ENCODE measurements at regions not wholly inside any gene's neighbourhood (a gene's known extent, or its start where the extent isn't known, plus 50 kb on each side); places are given as distances from the start of the nearest gene placed in this dataset.
"Not testable (repeated sequence)": the region's sequence is repeated elsewhere in the genome, so short reads cannot be mapped to it uniquely, and the experiment has no call there.

DNA sequence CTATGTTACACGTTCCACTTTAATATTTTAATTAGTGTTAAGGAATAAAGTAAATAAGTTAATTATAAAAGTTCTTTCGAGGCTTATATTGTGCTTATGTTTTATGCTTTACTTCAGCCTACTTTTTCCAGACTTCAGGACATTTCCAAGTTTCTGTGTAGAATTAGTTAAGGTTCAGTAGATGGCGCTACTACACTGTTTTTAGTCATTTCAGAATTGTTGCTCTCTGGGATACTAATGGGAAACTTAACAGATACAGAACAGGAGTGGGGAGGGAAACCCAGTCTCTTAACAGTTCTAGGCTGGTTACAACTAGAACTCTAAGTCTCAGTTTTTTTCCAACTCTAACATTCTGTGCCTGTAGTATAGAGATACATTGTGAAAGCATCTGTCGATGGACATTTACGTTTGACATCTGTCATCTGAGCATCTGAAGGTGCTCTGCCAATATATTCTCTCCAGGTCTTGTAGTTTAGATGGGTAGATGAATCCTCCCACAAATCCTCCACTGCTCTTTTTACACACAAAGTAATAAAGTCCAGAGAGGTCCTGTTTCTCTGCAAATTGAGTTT, 56.8 kb upstream of the FAM171A1 start:
- DNase-seq, result peak; percentile 46

DNA sequence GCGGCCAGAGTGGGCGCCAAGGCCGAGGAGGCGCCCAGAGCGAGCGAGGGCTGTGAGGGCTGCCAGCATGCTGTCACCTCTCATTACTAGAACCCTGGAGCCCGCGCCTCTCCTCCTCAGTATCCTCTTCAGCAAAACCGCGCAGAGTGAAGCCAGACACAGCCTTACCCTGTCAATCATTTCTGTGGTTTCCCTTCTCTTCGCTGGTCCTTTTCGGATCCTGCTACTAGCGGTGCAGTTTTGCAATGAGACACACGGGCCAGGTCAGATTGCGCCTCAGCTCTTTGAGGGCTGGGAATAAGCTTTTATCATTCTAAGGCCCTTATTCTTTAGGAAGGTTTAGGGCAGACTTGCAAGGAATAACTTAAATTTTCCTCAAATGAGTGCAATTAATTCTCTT, 55.5 kb upstream of the FAM171A1 start:
- DNase-seq, result no peak

DNA sequence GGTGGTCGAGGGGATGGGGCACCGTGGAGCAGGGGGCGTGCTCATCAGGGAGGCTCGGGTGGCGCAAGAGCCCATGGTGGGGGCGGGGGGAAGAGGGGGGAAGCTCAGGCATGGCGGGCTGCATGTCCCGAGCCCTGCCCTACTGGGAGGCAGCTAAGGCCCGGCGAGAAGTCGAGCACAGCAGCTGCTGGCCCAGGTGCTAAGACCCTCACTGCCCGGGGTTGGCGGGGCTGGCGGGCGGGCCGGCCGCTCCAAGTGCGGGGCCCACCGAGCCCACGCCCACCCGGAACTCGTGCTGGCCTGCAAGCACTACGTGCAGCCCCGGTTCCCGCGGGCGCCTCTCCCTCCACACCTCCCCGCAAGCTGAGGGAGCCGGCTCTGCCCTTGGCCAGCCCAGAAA, 55.0 kb upstream of the FAM171A1 start:
- DNase-seq, result no peak

DNA sequence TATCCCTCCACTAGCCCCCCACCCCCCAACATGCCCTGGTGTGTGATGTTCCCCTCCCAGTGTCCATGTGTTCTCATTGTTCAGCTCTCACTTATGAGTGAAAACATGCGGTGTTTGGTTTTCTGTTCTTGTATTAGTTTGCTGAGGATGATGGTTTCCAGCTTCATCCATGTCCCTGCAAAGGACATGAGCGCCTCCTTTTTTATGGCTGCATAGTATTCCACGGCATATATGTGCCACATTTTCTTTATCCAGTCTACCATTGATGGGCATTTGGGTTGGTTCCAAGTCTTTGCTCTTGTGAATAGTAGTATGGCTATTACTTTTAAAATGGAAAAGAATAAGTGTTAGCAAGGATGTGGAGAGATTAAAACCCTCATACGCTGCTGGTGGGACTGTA, 50.8 kb upstream of the FAM171A1 start:
- DNase-seq, result not testable (repeated sequence)
